Posterior vena cava (tissue), 2 donors: ENCODE measurements at regions not wholly inside any gene's neighbourhood (a gene's known extent, or its start where the extent isn't known, plus 50 kb on each side); places are given as distances from the start of the nearest gene placed in this dataset.

Experiments used
- DNase-seq: peaks from one replicate; pipeline ENCODE4 v3.0.0-alpha.2; 2020; ENCODE audit warnings: low spot score
- intact Hi-C, 2 donors: fragments of 100-400 bp; cut with DNase I; formaldehyde crosslinking; loops; one replicate each; pipeline versions ENCODE4 v1.14.1 to v1.14.2; 2022 to 2023
- donor health status: DM: yes; HTN: yes; CAD: no.
- donor health status: DM: yes; HTN: yes; CAD: no.

- intact Hi-C loops, result no loop called here
These were observed 65.7 kb upstream of the FZD8 start for GRCh38 chr10:35707642-35708425.

GRCh38 chr10:35706959-35707358 is 64.9 kb upstream of the FZD8 start:
- intact Hi-C loops, result no loop called here
- no peak for DNase-seq

More at GRCh38 chr10:35707642-35708425, 65.7 kb upstream of the FZD8 start:
- no peak for DNase-seq

- intact Hi-C loops, result no loop called here
- DNase-seq, result no peak
These were observed 63.6 kb upstream of the FZD8 start for GRCh38 chr10:35705671-35706070.

GRCh38 chr10:35705051-35705450 is 63.0 kb upstream of the FZD8 start:
- intact Hi-C loops, result no loop called here
- no peak for DNase-seq

GRCh38 chr10:35704401-35704800 is 62.3 kb upstream of the FZD8 start:
- no peak for DNase-seq
- intact Hi-C loops, result no loop called here

GRCh38 chr10:35700487-35700882 is 58.4 kb upstream of the FZD8 start:
- no peak for DNase-seq
- intact Hi-C loops, result no loop called here

- DNase-seq, result no peak
- intact Hi-C loops, result loop anchor here in 1 of 2 donors (5.0 kb wide), 1 partner anchor 1112 kb away; no protein-coding TSS in a partner anchor
These were observed 57.9 kb upstream of the FZD8 start for GRCh38 chr10:35699848-35700486.

- intact Hi-C loops, result loop anchor here in 1 of 2 donors (5.0 kb wide), 1 partner anchor 1116 kb away; no protein-coding TSS in a partner anchor
- no peak for DNase-seq
These were observed 54.5 kb upstream of the FZD8 start for GRCh38 chr10:35696392-35697287.

- DNase-seq, result no peak
- intact Hi-C loops, result no loop called here
These were observed 51.7 kb upstream of the FZD8 start for GRCh38 chr10:35693800-35694199.
